Activated naive CD8-positive, alpha-beta T cell treated with anti-CD3 and anti-CD28 coated beads, Interleukin-2, amount 10 ng/mL, durations not matched to agents 7 days and 5 days (primary cell): ENCODE measurements at regions not wholly inside any gene's neighbourhood (a gene's known extent, or its start where the extent isn't known, plus 50 kb on each side); places are given as distances from the start of the nearest gene placed in this dataset.

Experiments used
- ATAC-seq: fragments of 150-1000 bp; cut with Tn5 transposase; one replicate; pipeline ENCODE4 v1.10.0; 2021; ENCODE audit warnings: low read depth, moderate library complexity
- POLR2A ChIA-PET: fragments of 350-600 bp; sonication (Branson Sonifier 250); formaldehyde crosslinking; loops from one replicate; lab custom pipeline; 2021; ENCODE audit warnings: antibody characterized with exemption; lab: Charles Lee
- DNase-seq: peaks from one replicate; pipeline ENCODE4 v3.0.0; 2021
- H3K27ac Mint-ChIP-seq: one replicate; pipeline ENCODE4 v1.8.0; 2022; ENCODE audit warnings: mild to moderate bottlenecking, mixed read lengths
- H3K27me3 Mint-ChIP-seq: one replicate; pipeline ENCODE4 v1.8.0; 2022; ENCODE audit warnings: mild to moderate bottlenecking, moderate library complexity, mixed read lengths
- H3K36me3 Mint-ChIP-seq: one replicate; pipeline ENCODE4 v1.8.0; 2021; ENCODE audit warnings: mild to moderate bottlenecking, mixed read lengths
- H3K4me1 Mint-ChIP-seq: one replicate; pipeline ENCODE4 v1.8.0; 2021; ENCODE audit warnings: mixed read lengths
- H3K4me3 Mint-ChIP-seq: one replicate; pipeline ENCODE4 v1.8.0; 2022; ENCODE audit warnings: mild to moderate bottlenecking, moderate library complexity, mixed read lengths
- H3K9me3 Mint-ChIP-seq: one replicate; pipeline ENCODE4 v1.8.0; 2021; ENCODE audit warnings: mixed read lengths

- POLR2A ChIA-PET: no interaction called here
- no peak overlapping the region for H3K27ac Mint-ChIP-seq
- H3K4me3 Mint-ChIP-seq: no peak overlapping the region
- DNase-seq (no peak), ATAC-seq (no peak)
- H3K4me1 Mint-ChIP-seq: peaks cover 2% of the 10 kb centered on the region
- H3K27me3 Mint-ChIP-seq: no peaks in the 10 kb centered on the region
- H3K9me3 Mint-ChIP-seq: peaks cover 3% of the 10 kb centered on the region
- no peaks in the 10 kb centered on the region for H3K36me3 Mint-ChIP-seq
These were observed 243.7 kb upstream of the BMPER start for GRCh38 chr7:33661430-33662160.

- no peaks in the 10 kb centered on the region for H3K27me3 Mint-ChIP-seq
- no peak overlapping the region for H3K27ac Mint-ChIP-seq
- H3K9me3 Mint-ChIP-seq: peaks cover 5% of the 10 kb centered on the region
- POLR2A ChIA-PET: no interaction called here
- ATAC-seq: no peak
- peaks cover 2% of the 10 kb centered on the region for H3K4me1 Mint-ChIP-seq
- H3K36me3 Mint-ChIP-seq: no peaks in the 10 kb centered on the region
- no peak overlapping the region for H3K4me3 Mint-ChIP-seq
- no peak for DNase-seq
These were observed 238.8 kb upstream of the BMPER start for GRCh38 chr7:33666531-33666930.

- POLR2A ChIA-PET: no interaction called here
These were observed 238.1 kb upstream of the BMPER start for GRCh38 chr7:33667196-33667595.

GRCh38 chr7:33669251-33669670, 236.1 kb upstream of the BMPER start:
- DNase-seq (no peak), ATAC-seq (no peak)
- no peak overlapping the region for H3K27ac Mint-ChIP-seq
- H3K9me3 Mint-ChIP-seq: peaks cover 5% of the 10 kb centered on the region
- no peaks in the 10 kb centered on the region for H3K4me1 Mint-ChIP-seq
- no peaks in the 10 kb centered on the region for H3K36me3 Mint-ChIP-seq
- no peak overlapping the region for H3K4me3 Mint-ChIP-seq
- POLR2A ChIA-PET: no interaction called here
- no peaks in the 10 kb centered on the region for H3K27me3 Mint-ChIP-seq

More at GRCh38 chr7:33667196-33667595, 238.1 kb upstream of the BMPER start:
- H3K4me3 Mint-ChIP-seq: no peak overlapping the region
- H3K27me3 Mint-ChIP-seq: no peaks in the 10 kb centered on the region
- no peak overlapping the region for H3K27ac Mint-ChIP-seq
- peaks cover 1% of the 10 kb centered on the region for H3K4me1 Mint-ChIP-seq
- no peak for ATAC-seq
- DNase-seq: no peak
- peaks cover 5% of the 10 kb centered on the region for H3K9me3 Mint-ChIP-seq
- H3K36me3 Mint-ChIP-seq: no peaks in the 10 kb centered on the region

DNA sequence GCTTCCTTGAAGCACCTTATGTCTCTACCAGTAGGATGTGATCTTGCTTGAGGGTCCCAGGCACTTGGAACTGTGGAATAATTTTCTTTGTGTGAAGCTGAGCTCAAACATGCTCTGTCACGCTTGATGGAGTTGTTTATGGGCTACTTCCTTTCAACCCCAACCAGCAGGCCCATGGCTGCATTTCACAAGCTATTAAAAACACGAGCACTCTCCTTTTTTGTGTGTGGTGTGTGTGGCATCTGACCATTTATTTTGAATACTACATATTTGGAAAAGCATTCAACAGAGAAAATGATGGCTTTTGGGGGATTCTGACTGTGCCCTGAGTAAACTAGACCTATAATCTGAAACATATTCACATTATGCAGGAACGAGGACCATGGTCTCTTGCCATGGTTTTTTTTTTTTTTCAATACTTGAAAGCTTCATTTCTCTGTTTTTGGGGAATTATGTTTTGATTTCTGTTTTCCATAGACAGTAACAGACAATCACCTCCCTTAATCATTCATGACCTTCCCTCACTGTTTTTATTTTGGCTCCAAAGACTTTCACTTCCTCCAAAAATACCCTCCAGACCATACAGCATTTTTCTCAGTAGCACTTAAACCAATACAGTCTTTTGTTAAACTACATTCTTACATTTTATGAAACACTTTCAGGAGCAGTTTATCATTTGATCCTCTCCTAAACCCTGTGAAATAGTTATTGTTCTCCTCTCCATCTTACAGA, 233.6 kb upstream of the BMPER start:
- no peaks in the 10 kb centered on the region for H3K4me1 Mint-ChIP-seq
- POLR2A ChIA-PET: no interaction called here
- peaks cover 2% of the 10 kb centered on the region for H3K9me3 Mint-ChIP-seq
- no peaks in the 10 kb centered on the region for H3K27me3 Mint-ChIP-seq
- no peak for ATAC-seq
- no peak for DNase-seq
- no peak overlapping the region for H3K27ac Mint-ChIP-seq
- H3K36me3 Mint-ChIP-seq: no peaks in the 10 kb centered on the region
- H3K4me3 Mint-ChIP-seq: no peak overlapping the region

DNA sequence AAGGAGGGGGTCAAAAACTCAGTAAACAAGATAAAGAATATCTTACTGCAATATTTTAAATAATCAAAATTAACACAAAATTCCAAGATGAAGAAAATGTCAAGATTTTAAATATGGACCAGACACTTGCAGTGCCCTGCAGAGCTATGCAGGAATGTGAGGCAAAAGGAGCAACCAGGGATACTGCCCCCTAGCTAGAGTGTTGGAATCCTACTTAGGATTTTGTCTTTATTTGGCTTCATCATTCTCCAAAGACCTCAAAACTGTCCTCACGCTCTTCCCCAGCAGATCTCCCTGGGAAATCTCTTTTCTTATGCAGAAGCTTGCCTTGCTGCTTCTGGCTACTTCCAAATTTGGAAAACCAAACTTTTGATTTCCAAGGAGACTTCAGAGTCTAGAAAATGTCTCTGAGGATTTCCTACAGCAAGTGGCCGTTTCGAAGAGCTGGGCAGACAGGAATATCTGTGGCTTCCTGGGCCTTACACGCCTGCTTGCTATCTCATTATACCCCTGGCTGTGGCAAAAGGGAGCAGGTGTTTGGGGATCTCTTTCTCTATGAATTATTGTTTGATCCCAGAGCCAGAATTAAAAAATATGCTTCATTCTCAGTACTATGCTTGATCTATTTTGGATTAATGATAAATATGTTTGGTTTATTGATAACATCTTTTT, 232.2 kb upstream of the BMPER start:
- ATAC-seq (no peak), DNase-seq (no peak)
- no peaks in the 10 kb centered on the region for H3K36me3 Mint-ChIP-seq
- no peak overlapping the region for H3K4me3 Mint-ChIP-seq
- no peaks in the 10 kb centered on the region for H3K4me1 Mint-ChIP-seq
- POLR2A ChIA-PET: no interaction called here
- H3K27me3 Mint-ChIP-seq: no peaks in the 10 kb centered on the region
- H3K27ac Mint-ChIP-seq: no peak overlapping the region
- H3K9me3 Mint-ChIP-seq: peaks cover 2% of the 10 kb centered on the region

DNA sequence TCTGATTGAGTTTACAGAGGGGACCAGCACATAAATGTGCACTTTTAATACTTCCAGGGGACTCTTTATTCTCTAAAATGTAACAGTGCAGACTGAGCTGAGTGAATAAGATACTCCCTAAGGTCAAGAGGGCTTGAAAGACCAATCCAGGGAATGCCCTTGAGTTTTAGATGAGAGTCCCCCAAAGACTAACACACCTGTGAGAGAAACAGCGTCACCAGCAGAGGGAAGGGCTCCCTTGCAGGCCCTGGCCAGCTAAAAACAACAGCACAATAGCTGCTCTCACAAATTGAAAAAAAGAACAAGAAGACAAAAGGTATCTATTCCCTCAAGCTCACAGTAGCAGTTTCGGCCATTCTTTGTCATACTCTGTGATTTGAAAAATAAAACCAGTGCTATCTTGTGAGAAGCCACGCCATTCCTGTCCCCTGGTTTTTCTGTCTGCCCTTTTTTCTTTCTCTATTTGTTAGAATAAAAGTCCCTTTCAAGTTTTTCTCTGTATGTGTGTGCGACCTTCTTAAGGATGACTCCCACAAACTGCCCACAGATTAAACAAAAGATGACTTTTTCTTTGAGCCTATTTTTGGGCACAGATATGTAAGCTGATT, 230.4 kb upstream of the BMPER start:
- Mint-ChIP-seq H3K36me3 (no peaks in the 10 kb centered on the region), H3K9me3 (no peaks in the 10 kb centered on the region), H3K27ac (no peak overlapping the region), H3K4me3 (no peak overlapping the region), H3K27me3 (no peaks in the 10 kb centered on the region), H3K4me1 (no peaks in the 10 kb centered on the region)
- DNase-seq (no peak), ATAC-seq (no peak)
- POLR2A ChIA-PET: no interaction called here

DNA sequence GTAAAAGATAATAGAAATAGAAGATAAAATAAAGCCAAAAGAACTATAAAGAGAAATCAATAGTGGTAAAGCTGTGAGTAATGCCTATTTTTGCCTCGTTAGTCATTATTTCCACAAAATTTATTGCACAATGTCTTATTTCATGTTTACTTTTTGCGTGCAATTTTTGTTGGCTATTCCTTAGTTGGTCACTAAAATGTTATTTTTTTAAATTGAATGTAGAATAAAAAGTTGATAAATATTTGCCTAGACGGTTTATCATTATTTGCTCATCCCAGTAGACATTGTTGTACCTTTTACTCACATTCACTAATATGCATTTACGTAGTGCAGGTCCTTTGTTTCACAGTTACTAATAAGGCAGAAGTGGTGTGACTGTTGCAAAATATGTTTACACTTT, 227.8 kb upstream of the BMPER start:
- Mint-ChIP-seq H3K9me3 (no peaks in the 10 kb centered on the region), H3K36me3 (no peaks in the 10 kb centered on the region), H3K4me1 (no peaks in the 10 kb centered on the region), H3K4me3 (no peak overlapping the region), H3K27ac (no peak overlapping the region), H3K27me3 (no peaks in the 10 kb centered on the region)
- ATAC-seq (no peak), DNase-seq (no peak)
- POLR2A ChIA-PET: no interaction called here

DNA sequence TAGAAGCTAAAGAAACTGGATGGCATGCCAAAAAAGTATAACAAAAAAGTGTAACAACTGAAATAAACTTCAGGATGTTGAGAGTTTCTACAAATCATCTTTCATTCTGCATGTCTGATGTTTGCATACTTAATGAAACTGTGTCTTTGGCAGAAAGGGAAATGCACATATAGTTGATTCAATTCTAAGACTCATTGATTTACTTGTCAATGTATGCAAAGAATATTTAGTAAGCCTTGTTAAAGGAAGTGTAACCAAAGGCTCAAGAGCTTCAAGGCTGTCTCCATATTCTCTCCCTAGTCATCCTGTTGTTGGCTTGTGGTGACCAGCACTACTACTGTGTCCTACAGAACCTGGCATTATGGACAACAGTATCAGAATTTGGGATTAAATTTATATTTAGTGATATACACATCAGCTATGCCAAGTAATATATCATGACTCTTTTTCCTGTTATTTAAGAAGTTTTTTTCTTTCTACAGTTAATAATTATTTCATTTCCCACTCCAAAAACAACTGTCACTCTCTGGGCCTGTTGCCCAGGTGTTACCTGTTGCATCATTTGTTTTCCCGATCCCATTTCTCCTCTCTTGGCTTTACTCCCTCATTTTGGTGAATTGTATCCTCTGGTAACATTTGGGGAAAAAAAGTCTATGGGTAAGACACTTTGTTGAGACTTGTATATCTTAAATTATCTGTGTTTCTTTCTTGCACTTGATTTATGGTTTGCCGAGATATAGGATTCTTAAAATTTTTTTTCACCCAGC, 226.6 kb upstream of the BMPER start:
- no peaks in the 10 kb centered on the region for H3K27me3 Mint-ChIP-seq

GRCh38 chr7:33680682-33681081, 224.7 kb upstream of the BMPER start:
- H3K4me1 Mint-ChIP-seq: no peaks in the 10 kb centered on the region
- no peaks in the 10 kb centered on the region for H3K36me3 Mint-ChIP-seq
- no peak overlapping the region for H3K4me3 Mint-ChIP-seq
- POLR2A ChIA-PET: no interaction called here
- ATAC-seq (no peak), DNase-seq (no peak)
- no peak overlapping the region for H3K27ac Mint-ChIP-seq
- peaks cover 3% of the 10 kb centered on the region for H3K9me3 Mint-ChIP-seq
- no peaks in the 10 kb centered on the region for H3K27me3 Mint-ChIP-seq

More for the DNA sequence above, 226.6 kb upstream of the BMPER start:
- Mint-ChIP-seq H3K4me3 (no peak overlapping the region), H3K4me1 (no peaks in the 10 kb centered on the region), H3K27ac (no peak overlapping the region), H3K36me3 (no peaks in the 10 kb centered on the region), H3K9me3 (no peaks in the 10 kb centered on the region)
- POLR2A ChIA-PET: no interaction called here
- DNase-seq (no peak), ATAC-seq (no peak)

DNA sequence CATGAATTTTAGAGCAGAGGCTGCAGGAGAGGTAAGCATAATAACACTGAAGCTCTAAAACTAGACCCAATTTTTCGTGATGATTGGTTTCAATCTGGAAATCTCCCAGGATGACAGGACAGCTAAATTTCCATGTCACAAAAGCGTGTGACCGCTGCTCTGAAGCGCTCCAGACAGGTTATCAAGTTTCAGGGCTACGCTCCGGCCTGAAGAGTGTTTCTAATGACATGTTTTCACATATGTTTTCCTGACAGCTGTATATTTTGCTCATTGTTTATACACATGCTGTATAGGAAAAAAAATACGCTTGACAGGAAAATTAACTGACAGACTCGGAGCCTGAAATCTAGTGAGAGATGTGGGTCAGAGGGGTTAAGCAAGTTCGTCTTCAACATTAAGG, 219.8 kb upstream of the BMPER start:
- Mint-ChIP-seq H3K4me1 (no peaks in the 10 kb centered on the region), H3K9me3 (peaks cover 7% of the 10 kb centered on the region), H3K27ac (no peak overlapping the region), H3K27me3 (no peaks in the 10 kb centered on the region), H3K36me3 (no peaks in the 10 kb centered on the region), H3K4me3 (no peak overlapping the region)
- DNase-seq (no peak), ATAC-seq (no peak)
- POLR2A ChIA-PET: no interaction called here

- peaks cover 10% of the 10 kb centered on the region for H3K9me3 Mint-ChIP-seq
- DNase-seq: no peak
These were observed 219.2 kb upstream of the BMPER start for GRCh38 chr7:33685981-33686683.

More at GRCh38 chr7:33685981-33686683, 219.2 kb upstream of the BMPER start:
- H3K36me3 Mint-ChIP-seq: no peaks in the 10 kb centered on the region
- POLR2A ChIA-PET: no interaction called here
- no peak for ATAC-seq
- H3K27ac Mint-ChIP-seq: no peak overlapping the region
- no peaks in the 10 kb centered on the region for H3K4me1 Mint-ChIP-seq
- no peaks in the 10 kb centered on the region for H3K27me3 Mint-ChIP-seq
- H3K4me3 Mint-ChIP-seq: no peak overlapping the region
